Transverse colon (tissue), 4 donors: ENCODE measurements at regions not wholly inside any gene's neighbourhood (a gene's known extent, or its start where the extent isn't known, plus 50 kb on each side); places are given as distances from the start of the nearest gene placed in this dataset.
"Not testable (repeated sequence)": the region's sequence is repeated elsewhere in the genome, so short reads cannot be mapped to it uniquely, and the experiment has no call there.

Experiments
- DNase-seq: peaks from one replicate; pipeline ENCODE4 v3.0.0-alpha.2; 2019
- H3K27ac ChIP-seq, 4 donors: fragments of 200-600 bp; sonication (generic); 2 replicates each; pipeline ENCODE4 v1.5.1; 2016 to 2018; ENCODE audit warnings: inconsistent platforms in 4 of 4
- H3K27me3 ChIP-seq: fragments of 200-600 bp; sonication (generic); 2 replicates; pipeline ENCODE4 v1.5.1; 2017; ENCODE audit warnings: inconsistent platforms
- H3K36me3 ChIP-seq, 4 donors: fragments of 200-600 bp; sonication (generic); 2 replicates each; pipeline ENCODE4 v1.5.1; 2017 to 2019; ENCODE audit warnings: inconsistent platforms in 4 of 4
- H3K4me1 ChIP-seq, 4 donors: fragments of 200-600 bp; sonication (generic); 2 replicates each; pipeline ENCODE4 v1.5.1; 2017 to 2020; ENCODE audit warnings: inconsistent platforms in 4 of 4
- H3K4me3 ChIP-seq, 4 donors: fragments of 200-600 bp; sonication (generic); 1 replicate in 1 of 4; 2 replicates in 3 of 4; pipeline versions ENCODE4 v1.5.1 to v1.6.1; 2017 to 2019; ENCODE audit warnings: inconsistent platforms in 4 of 4
- H3K9me3 ChIP-seq, 2 donors: fragments of 200-600 bp; sonication (generic); 2 replicates each; pipeline ENCODE4 v1.5.1; 2017 to 2019; ENCODE audit warnings: inconsistent platforms in 2 of 2
- CTCF ChIP-seq, 5 experiments: fragments of 200-600 bp in 3 of 5; fragments of 450-650 bp in 2 of 5; sonication (generic) in 3 of 5; IDR thresholded peaks; 1 replicate in 2 of 5; 2 replicates in 3 of 5; pipeline ENCODE4 v1.5.1; 2016 to 2017; ENCODE audit warnings: antibody characterized with exemption in 5 of 5, inconsistent platforms in 3 of 5, mild to moderate bottlenecking in 2 of 5, moderate library complexity in 1 of 5
- EP300 ChIP-seq: sonication (generic); formaldehyde crosslinking; IDR thresholded peaks from one replicate; pipeline ENCODE4 v1.6.1; 2017; ENCODE audit warnings: antibody characterized with exemption, low read depth
- POLR2A ChIP-seq: fragments of 450-650 bp; IDR thresholded peaks from one replicate; pipeline ENCODE4 v1.6.1; 2016; ENCODE audit warnings: antibody characterized with exemption, mild to moderate bottlenecking, moderate library complexity
- POLR2AphosphoS5 ChIP-seq, 3 donors: sonication (generic); formaldehyde crosslinking; IDR thresholded peaks; one replicate each; pipeline ENCODE4 v1.6.1; 2016; ENCODE audit warnings: antibody characterized with exemption in 3 of 3
- WGBS, 2 donors: methylation state at CpG; one replicate each; pipeline ENCODE4 v1.1.5; 2018; ENCODE audit warnings: low coverage in 1 of 2; 5-methylcytosine and 5-hydroxymethylcytosine counted together
- in situ Hi-C, 4 donors: fragments of 200-750 bp; cut with MboI; loops; one replicate each; pipeline versions ENCODE4 v1.15.0 to v1.15.1; 2017; ENCODE audit warnings: low sequenced_read_pairs in 3 of 4, low pct_ligation_motif_present in 1 of 4, low pct_unique_long_range_greater_than_20kb in 1 of 4
- intact Hi-C: fragments of 100-400 bp; cut with DNase I; formaldehyde crosslinking; loops from one replicate; pipeline ENCODE4 v1.15.1; 2023; ENCODE audit warnings: low total_unique reads

GRCh38 chr12:75790219-75790618 is 241.4 kb downstream of the PHLDA1 start:
- in situ Hi-C loops (no loop called here), intact Hi-C loops (no loop called here)
- Histone ChIP-seq H3K4me3 (no peak overlapping the region), H3K36me3 (no peaks in the 10 kb centered on the region), H3K27ac (no peak overlapping the region), H3K4me1 (no peaks in the 10 kb centered on the region), H3K27me3 (no peaks in the 10 kb centered on the region), H3K9me3 (no peaks in the 10 kb centered on the region)
- no peak for DNase-seq
- TF ChIP-seq CTCF (IDR thresholded peaks at IDR 0.05) = no peak
- TF ChIP-seq EP300 = no peak
- TF ChIP-seq POLR2A = no peak
- no peak for TF ChIP-seq POLR2AphosphoS5 (IDR thresholded peaks at IDR 0.05)

GRCh38 chr12:75787146-75787545 is 244.4 kb downstream of the PHLDA1 start:
- H3K9me3 ChIP-seq, intact Hi-C loops, H3K27me3 ChIP-seq, DNase-seq, in situ Hi-C loops, H3K4me1 ChIP-seq, H3K27ac ChIP-seq, H3K36me3 ChIP-seq, H3K4me3 ChIP-seq: not testable (repeated sequence)
- 92 to 93% methylated on average over 2 of the region's 2 CpGs for whole genome bisulfite sequencing, 2 donors

GRCh38 chr12:75786070-75786469 is 245.5 kb downstream of the PHLDA1 start:
- intact Hi-C loops = no loop called here
- Histone ChIP-seq H3K27me3 (no peaks in the 10 kb centered on the region), H3K27ac (no peak overlapping the region), H3K36me3 (no peaks in the 10 kb centered on the region), H3K4me1 (peaks cover 0 to 4% (median 0%) of the 10 kb centered on the region in 4 donors), H3K9me3 (no peaks in the 10 kb centered on the region), H3K4me3 (no peak overlapping the region)
- in situ Hi-C loops = no loop called here
- WGBS, 2 donors = 83 to 86% methylated on average over 3 of the region's 3 CpGs
- no peak for DNase-seq
- TF ChIP-seq POLR2A (no peak), POLR2AphosphoS5 (IDR thresholded peaks at IDR 0.05) (no peak), CTCF (IDR thresholded peaks at IDR 0.05) (no peak), EP300 (no peak)

- intact Hi-C loops = no loop called here
- no peak for TF ChIP-seq EP300
- no peak for TF ChIP-seq CTCF (IDR thresholded peaks at IDR 0.05)
- no peak for TF ChIP-seq POLR2AphosphoS5 (IDR thresholded peaks at IDR 0.05)
- TF ChIP-seq POLR2A = no peak
- peak; percentile 32 for DNase-seq
These were observed 247.0 kb downstream of the PHLDA1 start for GRCh38 chr12:75784591-75784990.

GRCh38 chr12:75783093-75783877 is 248.3 kb downstream of the PHLDA1 start:
- H3K27me3 ChIP-seq = no peaks in the 10 kb centered on the region
- H3K4me1 ChIP-seq = peaks cover 0 to 4% (median 0%) of the 10 kb centered on the region in 4 donors
- TF ChIP-seq EP300 = no peak
- no peak for TF ChIP-seq CTCF (IDR thresholded peaks at IDR 0.05)
- TF ChIP-seq POLR2AphosphoS5 (IDR thresholded peaks at IDR 0.05) = no peak
- no peaks in the 10 kb centered on the region for H3K36me3 ChIP-seq
- H3K27ac ChIP-seq = no peak overlapping the region
- intact Hi-C loops (no loop called here), in situ Hi-C loops (no loop called here)
- no peak overlapping the region for H3K4me3 ChIP-seq
- no peak for DNase-seq
- WGBS, 2 donors = 65 to 87% methylated on average over 3 to 8 of the region's 8 CpGs
- no peaks in the 10 kb centered on the region for H3K9me3 ChIP-seq

More at GRCh38 chr12:75784591-75784990, 247.0 kb downstream of the PHLDA1 start:
- WGBS, 2 donors = 50 to 57% methylated on average over 1 to 2 of the region's 2 CpGs
- Histone ChIP-seq H3K4me1 (peaks cover 0 to 4% (median 0%) of the 10 kb centered on the region in 4 donors), H3K9me3 (no peaks in the 10 kb centered on the region), H3K4me3 (no peak overlapping the region), H3K36me3 (no peaks in the 10 kb centered on the region), H3K27ac (no peak overlapping the region), H3K27me3 (no peaks in the 10 kb centered on the region)
- in situ Hi-C loops = no loop called here
